ENCODE measurements at regions not wholly inside any gene's neighbourhood (a gene's known extent, or its start where the extent isn't known, plus 50 kb on each side); places are given as distances from the start of the nearest gene placed in this dataset.
A peak's percentile ranks its signal among the peaks of the same experiment; 100 is the strongest.

GRCh38 chr9:126157423-126157822 lies 169.2 kb upstream of the MVB12B start:
- Histone ChIP-seq H3K36me3 (no peaks in the 10 kb centered on the region), H3K27me3 (no peaks in the 10 kb centered on the region), H3K9me3 (no peaks in the 10 kb centered on the region), H3K4me3 (no peak overlapping the region), H3K27ac (no peak overlapping the region), H3K4me1 (peaks cover 0 to under 1% (median 0%) of the 10 kb centered on the region in 4 donors)
- WGBS (ENCODE audit: insufficient coverage, low coverage, low lambda C conversion rate, missing lambda C conversion rate): 26% methylated on average over 7 of the region's 10 CpGs
- DNase-seq: no peak
- intact Hi-C loops (cut with DNase I): no loop called here
- TF ChIP-seq CTCF (IDR thresholded peaks at IDR 0.05) (no peak), POLR2A (IDR thresholded peaks at IDR 0.05) (no peak)
- no peak for ATAC-seq

GRCh38 chr9:126157826-126158587 lies 168.6 kb upstream of the MVB12B start:
- Histone ChIP-seq H3K27me3 (no peaks in the 10 kb centered on the region), H3K4me1 (no peaks in the 10 kb centered on the region), H3K4me3 (no peak overlapping the region), H3K27ac (no peak overlapping the region), H3K36me3 (no peaks in the 10 kb centered on the region), H3K9me3 (no peaks in the 10 kb centered on the region)
- intact Hi-C loops (cut with DNase I): no loop called here
- 68% methylated on average over 24 of the region's 29 CpGs for WGBS (ENCODE audit: insufficient coverage, low coverage, low lambda C conversion rate, missing lambda C conversion rate)
- no peak for TF ChIP-seq POLR2A (IDR thresholded peaks at IDR 0.05)
- no peak for TF ChIP-seq CTCF (IDR thresholded peaks at IDR 0.05)
- ATAC-seq (no peak), DNase-seq (peak in 1 of 3 donors; percentile 18)

GRCh38 chr9:126158588-126159429 lies 167.8 kb upstream of the MVB12B start:
- H3K9me3 ChIP-seq: no peaks in the 10 kb centered on the region
- H3K4me3 ChIP-seq: no peak overlapping the region
- no peaks in the 10 kb centered on the region for H3K27me3 ChIP-seq
- intact Hi-C loops (cut with DNase I): no loop called here
- DNase-seq (peak in 1 of 3 donors; percentile 24), ATAC-seq (peak in 1 of 4 donors; percentile 8)
- 59% methylated on average over 8 of the region's 10 CpGs for WGBS (ENCODE audit: insufficient coverage, low coverage, low lambda C conversion rate, missing lambda C conversion rate)
- H3K27ac ChIP-seq: no peak overlapping the region
- H3K4me1 ChIP-seq: no peaks in the 10 kb centered on the region
- TF ChIP-seq POLR2A (IDR thresholded peaks at IDR 0.05): no peak
- no peak for TF ChIP-seq CTCF (IDR thresholded peaks at IDR 0.05)
- H3K36me3 ChIP-seq: no peaks in the 10 kb centered on the region

DNA sequence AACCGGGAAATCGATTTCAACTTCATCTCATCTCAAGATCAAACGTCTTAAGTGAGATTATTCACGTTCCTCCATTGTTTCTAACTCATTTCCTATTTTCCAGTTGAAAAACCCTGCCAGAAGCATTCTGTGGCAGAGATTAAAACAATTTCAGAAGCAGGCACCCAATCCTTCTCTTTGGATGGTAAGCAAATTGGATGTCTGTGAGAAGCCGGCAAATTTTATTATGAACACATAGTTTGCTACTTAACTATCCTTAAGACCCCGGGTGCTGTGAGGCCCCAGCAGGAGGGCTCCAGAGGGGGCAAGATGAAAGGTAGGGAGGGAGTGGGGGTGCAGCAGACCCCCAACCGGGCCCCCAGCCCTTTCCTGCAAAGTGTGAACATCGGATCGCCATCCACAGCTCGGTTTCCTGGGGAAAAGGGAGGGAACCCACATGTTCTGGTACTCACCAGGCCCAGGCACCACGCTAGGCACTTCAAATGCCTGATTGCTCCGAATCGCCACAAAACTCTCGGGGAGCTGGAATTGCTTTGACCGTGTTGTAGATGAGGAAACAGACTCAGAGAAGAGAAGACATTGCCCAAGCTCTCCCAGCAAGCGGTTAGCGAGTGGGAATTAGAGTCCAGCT lies 167.1 kb upstream of the MVB12B start:
- intact Hi-C loops (cut with DNase I): no loop called here
- no peaks in the 10 kb centered on the region for H3K36me3 ChIP-seq
- WGBS (ENCODE audit: insufficient coverage, low coverage, low lambda C conversion rate, missing lambda C conversion rate): 57% methylated on average over 9 of the region's 17 CpGs

More for the DNA sequence above, 167.1 kb upstream of the MVB12B start:
- Histone ChIP-seq H3K4me1 (no peaks in the 10 kb centered on the region), H3K4me3 (no peak overlapping the region), H3K27me3 (no peaks in the 10 kb centered on the region), H3K27ac (no peak overlapping the region), H3K9me3 (no peaks in the 10 kb centered on the region)
- DNase-seq (no peak), ATAC-seq (no peak)
- no peak for TF ChIP-seq POLR2A (IDR thresholded peaks at IDR 0.05)
- TF ChIP-seq CTCF (IDR thresholded peaks at IDR 0.05): no peak

Measured in right lobe of liver (tissue), 6 donors.